Spleen (tissue), 7 donors: ENCODE measurements at regions not wholly inside any gene's neighbourhood (a gene's known extent, or its start where the extent isn't known, plus 50 kb on each side); places are given as distances from the start of the nearest gene placed in this dataset.

ENCODE experiments used
- CTCF ChIP-seq, 11 experiments: fragments of 200-600 bp in 7 of 11; fragments of 450-650 bp in 4 of 11; sonication (generic) in 4 of 11; IDR thresholded peaks in 8 of 11; conservative IDR thresholded peaks in 3 of 11; 1 replicate in 7 of 11; 2 replicates in 4 of 11; pipeline versions ENCODE4 v1.4.0 to v1.8.0; 2016 to 2021; ENCODE audit warnings: antibody characterized with exemption in 11 of 11, inconsistent platforms in 4 of 11, mild to moderate bottlenecking in 1 of 11
- POLR2A ChIP-seq, 3 donors: fragments of 450-650 bp; IDR thresholded peaks; one replicate each; pipeline ENCODE4 v1.5.1; 2017; ENCODE audit warnings: antibody characterized with exemption in 3 of 3, mild to moderate bottlenecking in 1 of 3
- POLR2AphosphoS5 ChIP-seq, 3 donors: sonication (generic); formaldehyde crosslinking; IDR thresholded peaks; one replicate each; pipeline ENCODE4 v1.5.1; 2017; ENCODE audit warnings: antibody characterized with exemption in 3 of 3
- donor health status: DM: no; HTN: no; CAD: no; lungs with moderate emphysema.
- donor health status: DM: no; HTN: no; CAD: no.
- donor health status: DM: no; HTN: no; CAD: no.

DNA sequence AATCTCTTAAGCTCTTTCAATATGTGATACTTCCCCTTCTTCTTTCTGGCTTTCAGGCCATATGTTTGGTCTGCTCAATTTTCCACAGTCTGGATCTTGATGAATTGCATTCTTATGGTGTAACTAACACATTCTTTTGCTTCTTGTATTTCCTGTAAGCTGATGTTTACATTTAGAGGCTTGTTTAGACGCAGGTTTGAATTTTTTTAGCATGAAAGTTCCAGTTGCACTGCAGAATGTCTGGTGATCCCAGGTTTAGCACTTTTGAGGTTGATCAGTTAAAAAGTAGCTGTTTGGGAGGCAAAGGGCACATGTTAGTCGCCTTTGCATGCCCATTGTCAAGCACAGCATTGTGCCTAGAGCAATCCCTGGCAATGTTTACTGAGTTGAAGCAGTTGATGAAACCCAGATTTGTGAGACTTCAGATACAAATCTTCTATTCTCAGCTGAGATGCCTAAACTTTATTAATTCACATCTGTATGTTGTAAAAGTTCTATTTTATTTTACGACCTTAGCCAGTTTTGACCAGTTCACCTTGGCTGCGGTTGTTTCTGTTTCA is 59.6 kb upstream of the SPATA31C2 start:
- TF ChIP-seq CTCF (IDR thresholded peaks at IDR 0.05 in 8 of 11, conservative IDR thresholded peaks at IDR 0.05 in 3 of 11): no peak
- no peak for TF ChIP-seq POLR2AphosphoS5 (IDR thresholded peaks at IDR 0.05)
- no peak for TF ChIP-seq POLR2A (IDR thresholded peaks at IDR 0.05)
